Hepatocyte (in vitro differentiated cells): ENCODE measurements at regions not wholly inside any gene's neighbourhood (a gene's known extent, or its start where the extent isn't known, plus 50 kb on each side); places are given as distances from the start of the nearest gene placed in this dataset.
"Not testable (repeated sequence)": the region's sequence is repeated elsewhere in the genome, so short reads cannot be mapped to it uniquely, and the experiment has no call there.

Experiments
- DNase-seq: peaks from one replicate; pipeline ENCODE4 v3.0.0-alpha.2; 2016; ENCODE audit warnings: low spot score
- H2AFZ ChIP-seq: fragments of 200-600 bp; sonication (generic); 2 replicates; pipeline ENCODE4 v1.6.0; 2016; ENCODE audit warnings: antibody characterized with exemption, mild to moderate bottlenecking
- H3K27ac ChIP-seq: fragments of 200-600 bp; sonication (generic); 2 replicates; pipeline ENCODE4 v1.5.1; 2016; ENCODE audit warnings: mild to moderate bottlenecking
- H3K27me3 ChIP-seq: fragments of 200-600 bp; sonication (generic); 2 replicates; pipeline ENCODE4 v1.6.1; 2016
- H3K36me3 ChIP-seq: fragments of 200-600 bp; sonication (generic); replicated peaks from 2 replicates; pipeline ENCODE4 v1.5.1; 2016; ENCODE audit warnings: low read depth; ENCODE audit not compliant: insufficient read depth
- H3K4me1 ChIP-seq: fragments of 200-600 bp; sonication (generic); 2 replicates; pipeline ENCODE4 v1.5.1; 2016; ENCODE audit warnings: mild to moderate bottlenecking, moderate library complexity; ENCODE audit not compliant: insufficient read depth
- H3K4me2 ChIP-seq: fragments of 200-600 bp; sonication (generic); 2 replicates; pipeline ENCODE4 v1.6.0; 2016
- H3K4me3 ChIP-seq: fragments of 200-600 bp; sonication (generic); 2 replicates; pipeline ENCODE4 v1.5.1; 2016; ENCODE audit warnings: mild to moderate bottlenecking
- H3K79me2 ChIP-seq: fragments of 200-600 bp; sonication (generic); 2 replicates; pipeline ENCODE4 v1.6.0; 2017; ENCODE audit warnings: mild to moderate bottlenecking
- H3K9me2 ChIP-seq: fragments of 200-600 bp; sonication (generic); replicated peaks from 2 replicates; pipeline ENCODE4 v1.6.0; 2017; ENCODE audit warnings: mild to moderate bottlenecking; ENCODE audit not compliant: insufficient read depth
- H3K9me3 ChIP-seq: fragments of 200-600 bp; sonication (generic); 2 replicates; pipeline ENCODE4 v1.5.1; 2016; ENCODE audit warnings: low read depth, mild to moderate bottlenecking
- H4K20me1 ChIP-seq: fragments of 200-600 bp; sonication (generic); 2 replicates; pipeline ENCODE4 v1.6.0; 2016; ENCODE audit warnings: mild to moderate bottlenecking; ENCODE audit not compliant: insufficient read depth, poor library complexity, severe bottlenecking
- CTCF ChIP-seq: fragments of 200-600 bp; sonication (generic); IDR thresholded peaks from 2 replicates; pipeline ENCODE4 v1.5.1; 2016; ENCODE audit warnings: antibody characterized with exemption, mild to moderate bottlenecking; ENCODE audit not compliant: poor library complexity
- EZH2 ChIP-seq: fragments of 200-600 bp; sonication (generic); IDR thresholded peaks from 2 replicates; pipeline ENCODE4 v1.6.1; 2016; ENCODE audit warnings: antibody characterized with exemption, mild to moderate bottlenecking, borderline replicate concordance
- EZH2phosphoT487 ChIP-seq: fragments of 200-600 bp; sonication (generic); IDR thresholded peaks from one replicate; pipeline ENCODE4 v1.6.1; 2018; ENCODE audit warnings: antibody characterized with exemption, mild to moderate bottlenecking, low read depth, moderate library complexity; ENCODE audit not compliant: unreplicated experiment, severe bottlenecking
- WGBS: methylation state at CpG from one replicate; pipeline ENCODE4 v1.1.6; 2016; ENCODE audit warnings: low lambda C conversion rate; ENCODE audit errors: missing lambda C conversion rate; 5-methylcytosine and 5-hydroxymethylcytosine counted together

DNA sequence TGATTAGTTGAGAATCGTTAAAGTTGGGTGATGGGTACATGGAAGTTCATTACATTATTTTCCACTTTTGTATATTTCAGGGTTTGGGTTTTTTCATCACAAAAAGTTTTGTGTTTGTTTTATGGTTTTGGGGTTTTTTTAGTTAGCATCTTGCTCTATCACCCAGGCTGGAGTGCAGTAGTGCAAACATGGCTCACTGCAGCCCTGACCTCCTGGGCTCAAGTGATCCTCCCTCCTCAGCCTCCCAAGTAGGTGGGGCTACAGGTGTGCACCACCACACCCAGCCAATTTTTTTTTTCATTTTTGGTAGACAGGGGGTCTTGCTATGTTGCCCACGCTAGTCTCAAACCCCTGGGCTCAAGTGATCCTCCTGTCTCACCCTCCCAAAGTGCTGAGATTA, 100.1 kb upstream of the CHD2 start:
- no peaks in the 10 kb centered on the region for H3K9me2 ChIP-seq
- no peaks in the 10 kb centered on the region for H3K9me3 ChIP-seq
- H3K4me1 ChIP-seq: peaks cover 10% of the 10 kb centered on the region
- no peak overlapping the region for H3K4me2 ChIP-seq
- peaks cover 3% of the 10 kb centered on the region for H3K79me2 ChIP-seq
- H2AFZ ChIP-seq: no peak overlapping the region
- H3K27ac ChIP-seq: no peak overlapping the region
- no peaks in the 10 kb centered on the region for H3K36me3 ChIP-seq
- no peak for DNase-seq
- 98% methylated on average over 2 of the region's 2 CpGs for WGBS
- no peaks in the 10 kb centered on the region for H4K20me1 ChIP-seq
- TF ChIP-seq EZH2 (no peak), CTCF (no peak), EZH2phosphoT487 (no peak)
- H3K4me3 ChIP-seq: no peak overlapping the region
- H3K27me3 ChIP-seq: no peaks in the 10 kb centered on the region

DNA sequence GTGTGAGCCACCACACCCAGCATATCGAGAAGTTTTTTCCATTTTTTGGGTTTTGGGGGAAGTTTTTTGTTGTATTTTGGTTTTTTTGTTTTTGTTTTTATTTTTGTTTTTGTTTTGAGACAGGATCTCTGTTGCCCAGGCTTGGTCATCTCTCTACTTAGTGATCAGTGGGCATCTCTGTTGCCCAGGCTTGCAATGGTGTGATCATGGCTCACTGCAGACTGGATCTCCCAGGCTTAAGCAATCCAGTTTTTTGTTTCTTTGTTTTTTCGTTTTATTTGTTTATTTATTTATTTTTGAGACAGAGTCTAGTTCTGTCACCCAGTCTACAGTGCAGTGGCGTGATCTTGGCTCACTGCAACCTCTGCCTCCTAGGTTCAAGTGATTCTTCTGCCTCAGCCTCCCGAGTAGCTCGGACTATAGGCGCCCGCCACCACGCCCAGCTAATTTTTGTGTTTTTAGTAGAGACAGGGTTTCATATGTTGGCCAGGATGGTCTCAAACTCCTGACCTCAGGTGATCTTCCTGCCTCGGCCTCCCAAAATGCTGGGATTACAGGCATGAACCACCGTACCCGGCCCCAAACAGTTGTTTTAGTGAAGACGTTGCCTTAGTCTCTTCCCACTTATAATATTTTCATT, 99.6 kb upstream of the CHD2 start:
- H2AFZ ChIP-seq, H3K4me3 ChIP-seq, H3K9me2 ChIP-seq, H3K27me3 ChIP-seq, DNase-seq, H4K20me1 ChIP-seq, H3K4me2 ChIP-seq, H3K79me2 ChIP-seq, H3K9me3 ChIP-seq, H3K27ac ChIP-seq, H3K36me3 ChIP-seq: not testable (repeated sequence)
- WGBS: 95% methylated on average over 12 of the region's 12 CpGs
- peaks cover 10% of the 10 kb centered on the region for H3K4me1 ChIP-seq

- H3K9me2 ChIP-seq, H4K20me1 ChIP-seq, H3K9me3 ChIP-seq, H3K36me3 ChIP-seq, H3K27me3 ChIP-seq, H3K4me2 ChIP-seq, H3K4me3 ChIP-seq, DNase-seq: not testable (repeated sequence)
- Histone ChIP-seq H3K27ac (peak overlapping the region; percentile 79), H3K4me1 (peaks cover 10% of the 10 kb centered on the region), H2AFZ (peak overlapping the region; percentile 23), H3K79me2 (peaks cover 11% of the 10 kb centered on the region)
- 93% methylated on average over 13 of the region's 13 CpGs for WGBS
These were observed 98.9 kb upstream of the CHD2 start for GRCh38 chr15:92801056-92801773.

DNA sequence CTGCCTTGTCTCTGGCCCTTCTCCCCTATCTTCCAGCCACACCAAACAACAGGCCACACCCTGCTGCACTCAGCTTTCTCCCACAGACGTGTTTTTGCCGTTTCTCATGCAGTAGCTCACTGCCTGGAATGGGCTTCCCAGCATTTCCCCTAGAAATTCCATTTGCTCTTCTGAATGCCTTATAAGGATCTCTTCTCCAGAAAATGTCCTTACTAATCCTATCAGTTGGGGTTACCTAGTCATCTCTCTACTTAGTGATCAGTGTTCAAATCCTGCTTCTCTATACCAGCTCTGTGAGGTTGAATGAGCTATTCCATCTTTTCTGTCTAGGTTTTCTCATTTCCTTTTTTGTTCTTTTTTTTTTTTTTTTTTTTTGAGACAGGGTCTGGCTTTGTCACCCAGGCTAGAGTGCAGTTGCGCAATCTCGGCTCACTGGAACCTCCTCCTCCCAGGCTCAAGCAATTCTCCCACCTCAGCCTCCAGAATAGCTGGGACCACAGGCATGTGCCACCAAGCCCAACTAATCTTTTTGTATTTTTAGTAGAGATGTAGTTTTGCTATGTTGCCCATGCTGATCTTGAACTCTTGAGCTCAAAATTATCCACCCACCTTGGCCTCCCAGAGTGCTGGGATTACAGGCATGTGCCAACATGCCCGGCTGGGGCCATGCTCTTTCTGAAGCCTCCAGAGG, 98.2 kb upstream of the CHD2 start:
- WGBS: 82% methylated on average over 5 of the region's 5 CpGs
- no peaks in the 10 kb centered on the region for H4K20me1 ChIP-seq
- no peaks in the 10 kb centered on the region for H3K27me3 ChIP-seq
- H3K36me3 ChIP-seq: no peaks in the 10 kb centered on the region
- H3K79me2 ChIP-seq: peaks cover 16% of the 10 kb centered on the region
- TF ChIP-seq EZH2phosphoT487: no peak
- TF ChIP-seq EZH2: no peak
- no peak for TF ChIP-seq CTCF
- peaks cover 10% of the 10 kb centered on the region for H3K4me1 ChIP-seq
- H3K4me2 ChIP-seq: no peak overlapping the region
- no peak for DNase-seq
- peak overlapping the region; percentile 23 for H2AFZ ChIP-seq
- H3K9me3 ChIP-seq: no peaks in the 10 kb centered on the region
- no peak overlapping the region for H3K4me3 ChIP-seq
- H3K27ac ChIP-seq: peak overlapping the region; percentile 79
- H3K9me2 ChIP-seq: no peaks in the 10 kb centered on the region
